Heart right ventricle (tissue), 16 donors: ENCODE measurements at regions not wholly inside any gene's neighbourhood (a gene's known extent, or its start where the extent isn't known, plus 50 kb on each side); places are given as distances from the start of the nearest gene placed in this dataset.
A peak's percentile ranks its signal among the peaks of the same experiment; 100 is the strongest.

Experiments
- ATAC-seq, 8 donors: fragments of 200-7000 bp; cut with Tn5 transposase; one replicate each; pipeline ENCODE4 v1.9.1; 2020; ENCODE audit warnings: mild to moderate bottlenecking in 8 of 8, moderate library complexity in 8 of 8, moderate number of reproducible peaks in 1 of 8
- DNase-seq, 2 donors: peaks; one replicate each; pipeline ENCODE4 v3.0.0-alpha.2; 2020
- H3K27ac ChIP-seq, 10 donors: fragments of 200-600 bp; sonication (generic) in 2 of 10; one replicate each; pipeline versions ENCODE4 v1.5.0 to v1.8.0; 2020 to 2022; ENCODE audit warnings: mild to moderate bottlenecking in 3 of 10
- H3K27me3 ChIP-seq, 7 donors: fragments of 200-600 bp; one replicate each; pipeline ENCODE4 v1.8.0; 2021 to 2022; ENCODE audit warnings: mild to moderate bottlenecking in 2 of 7
- H3K36me3 ChIP-seq, 9 donors: fragments of 200-600 bp; sonication (generic) in 1 of 9; one replicate each; pipeline versions ENCODE4 v1.5.0 to v1.8.0; 2020 to 2022; ENCODE audit warnings: mild to moderate bottlenecking in 2 of 9
- H3K4me1 ChIP-seq, 9 donors: fragments of 200-600 bp; sonication (generic) in 1 of 9; one replicate each; pipeline versions ENCODE4 v1.5.0 to v1.8.0; 2020 to 2022; ENCODE audit warnings: mild to moderate bottlenecking in 4 of 9
- H3K4me3 ChIP-seq, 10 donors: fragments of 200-600 bp; sonication (generic) in 2 of 10; one replicate each; pipeline versions ENCODE4 v1.5.0 to v1.8.0; 2020 to 2022; ENCODE audit warnings: mild to moderate bottlenecking in 7 of 10, moderate library complexity in 2 of 10
- H3K9me3 ChIP-seq, 11 donors: fragments of 200-600 bp in 10 of 11; sonication (generic) in 2 of 11; one replicate each; pipeline versions ENCODE4 v1.5.0 to v1.8.0; 2013 to 2022; ENCODE audit warnings: mild to moderate bottlenecking in 2 of 11, control low read depth in 1 of 11, moderate library complexity in 1 of 11
- CTCF ChIP-seq, 9 donors: fragments of 200-600 bp; sonication (generic) in 2 of 9; IDR thresholded peaks; one replicate each; pipeline versions ENCODE4 v1.5.0 to v1.8.0; 2021 to 2022; ENCODE audit warnings: antibody characterized with exemption in 9 of 9, mild to moderate bottlenecking in 5 of 9, moderate library complexity in 1 of 9
- WGBS, 2 donors: extraction: QIAGEN DNeasy Blood & Tissue Kit; methylation state at CpG; one replicate each; pipeline ENCODE4 v1.1.7; 2013; ENCODE audit warnings: inconsistent platforms in 1 of 2; 5-methylcytosine and 5-hydroxymethylcytosine counted together
- intact Hi-C, 10 donors: fragments of 100-400 bp; cut with DNase I; formaldehyde crosslinking; loops; one replicate each; pipeline versions ENCODE4 v1.11.1 to v1.14.2; 2022
- donor health status: Arrhythmogenic right ventricular cardiomyopathy.
- donor health status: ischemic (EF 13 %, LVEDD 7.1; RV severe dilation, severe dysfunction).
- donor health status: healthy with polysubstance abuse.
- donor health status: DM: no; HTN: yes; CAD: no.
- donor health status: DM: no; HTN: no; CAD: no.
- donor health status: ischemic (EF 25% LVEDD 6.9; RV normal size, moderate dysfunction).
- donor health status: ischemic (EF 25% LVEDD 5.7; RV mildly dilated, moderate dysfunction).
- donor health status: healthy.
- donor health status: DM: yes; HTN: yes; CAD: no.
- donor health status: Ischemic cardiomyopathy.
- donor health status: ischemic (EF 35%, LVEDD 5.7; RV mildly dilated, moderate dysfunction).
- donor health status: nonischemic (EF 11% LVEDD 7.7; RV severe dilation, severe dysfunction).
- donor health status: DM: yes; HTN: yes; CAD: no.
- donor health status: PGD.
- donor health status: ischemic (EF 29% LVEDD 5.4; RV normal size, mild dysfunction).
- donor health status: nonischemic (EF 23%, LVEDD 6.1; RV moderate dilation, normal function).

GRCh38 chr4:24656906-24657305, 72.6 kb upstream of the DHX15 start:
- WGBS, 2 donors, result 90 to 93% methylated on average over 5 of the region's 5 CpGs
- no peaks in the 10 kb centered on the region for H3K27me3 ChIP-seq
- peaks cover 0 to 9% (median 0%) of the 10 kb centered on the region in 9 donors for H3K4me1 ChIP-seq
- ATAC-seq (no peak), DNase-seq (no peak)
- H3K9me3 ChIP-seq, result no peaks in the 10 kb centered on the region
- intact Hi-C loops, result no loop called here
- TF ChIP-seq CTCF (IDR thresholded peaks at IDR 0.05), result no peak
- no peak overlapping the region for H3K4me3 ChIP-seq
- no peak overlapping the region for H3K27ac ChIP-seq
- no peaks in the 10 kb centered on the region for H3K36me3 ChIP-seq

- ATAC-seq (peak in 6 of 8 donors; percentile 19 to 83 (median 44)), DNase-seq (peak in 1 of 2 donors; percentile 19)
- H3K36me3 ChIP-seq, result no peaks in the 10 kb centered on the region
- no peak overlapping the region for H3K27ac ChIP-seq
- no peaks in the 10 kb centered on the region for H3K27me3 ChIP-seq
- H3K9me3 ChIP-seq, result no peaks in the 10 kb centered on the region
- no peak overlapping the region for H3K4me3 ChIP-seq
- intact Hi-C loops, result no loop called here
- no peak for TF ChIP-seq CTCF (IDR thresholded peaks at IDR 0.05)
- WGBS, 2 donors, result 64 to 73% methylated on average over 15 of the region's 15 CpGs
- peaks cover 0 to 9% (median 0%) of the 10 kb centered on the region in 9 donors for H3K4me1 ChIP-seq
Observed at GRCh38 chr4:24657768-24658617, 73.6 kb upstream of the DHX15 start.

- intact Hi-C loops, result no loop called here
- Histone ChIP-seq H3K27ac (no peak overlapping the region), H3K36me3 (no peaks in the 10 kb centered on the region), H3K4me3 (no peak overlapping the region), H3K4me1 (peaks cover 0 to 9% (median 0%) of the 10 kb centered on the region in 9 donors), H3K27me3 (no peaks in the 10 kb centered on the region), H3K9me3 (no peaks in the 10 kb centered on the region)
- 48 to 59% methylated on average over 3 of the region's 3 CpGs for WGBS, 2 donors
- no peak for DNase-seq
- TF ChIP-seq CTCF (IDR thresholded peaks at IDR 0.05), result no peak
- ATAC-seq, result no peak
Observed at GRCh38 chr4:24659241-24659961, 75.0 kb upstream of the DHX15 start.

GRCh38 chr4:24662056-24662455, 77.7 kb upstream of the DHX15 start:
- no peak for TF ChIP-seq CTCF (IDR thresholded peaks at IDR 0.05)
- Histone ChIP-seq H3K27me3 (peaks cover 0 to 7% (median 0%) of the 10 kb centered on the region in 7 donors), H3K36me3 (no peaks in the 10 kb centered on the region), H3K27ac (no peak overlapping the region), H3K4me3 (no peak overlapping the region), H3K9me3 (no peaks in the 10 kb centered on the region), H3K4me1 (peaks cover 0 to 9% (median 0%) of the 10 kb centered on the region in 9 donors)
- WGBS, 2 donors, result 51 to 66% methylated on average over 6 of the region's 6 CpGs
- no peak for DNase-seq
- no peak for ATAC-seq
- intact Hi-C loops, result no loop called here
